AG04449 (cell line): ENCODE measurements at regions not wholly inside any gene's neighbourhood (a gene's known extent, or its start where the extent isn't known, plus 50 kb on each side); places are given as distances from the start of the nearest gene placed in this dataset.
A peak's percentile ranks its signal among the peaks of the same experiment; 100 is the strongest.
"Not testable (repeated sequence)": the region's sequence is repeated elsewhere in the genome, so short reads cannot be mapped to it uniquely, and the experiment has no call there.

Experiments used
- CTCF ChIA-PET: fragments of 350-600 bp; formaldehyde crosslinking; extraction: SDS; loops from one replicate; lab custom pipeline; 2021; ENCODE audit warnings: antibody characterized with exemption; lab: Yijun Ruan, JAX
- POLR2A ChIA-PET: fragments of 400-600, 350-600 bp; formaldehyde crosslinking; extraction: SDS; loops from one replicate; lab custom pipeline; 2020; ENCODE audit warnings: antibody characterized with exemption, inconsistent platforms; lab: Yijun Ruan, JAX
- DNase-seq: peaks from one replicate; pipeline ENCODE4 v3.0.0-alpha.2; 2010; ENCODE audit warnings: low read depth, low spot score
- H3K4me3 ChIP-seq: 2 replicates; pipeline ENCODE4 v1.5.1; 2011; ENCODE audit warnings: low read depth, mild to moderate bottlenecking, control low read depth, low read length
- CTCF ChIP-seq: IDR thresholded peaks from one replicate; pipeline ENCODE4 v1.5.1; 2011; ENCODE audit warnings: mild to moderate bottlenecking, moderate library complexity, low read length, control low read depth, inconsistent platforms; ENCODE audit not compliant: insufficient read depth; ENCODE audit errors: missing control alignments

DNA sequence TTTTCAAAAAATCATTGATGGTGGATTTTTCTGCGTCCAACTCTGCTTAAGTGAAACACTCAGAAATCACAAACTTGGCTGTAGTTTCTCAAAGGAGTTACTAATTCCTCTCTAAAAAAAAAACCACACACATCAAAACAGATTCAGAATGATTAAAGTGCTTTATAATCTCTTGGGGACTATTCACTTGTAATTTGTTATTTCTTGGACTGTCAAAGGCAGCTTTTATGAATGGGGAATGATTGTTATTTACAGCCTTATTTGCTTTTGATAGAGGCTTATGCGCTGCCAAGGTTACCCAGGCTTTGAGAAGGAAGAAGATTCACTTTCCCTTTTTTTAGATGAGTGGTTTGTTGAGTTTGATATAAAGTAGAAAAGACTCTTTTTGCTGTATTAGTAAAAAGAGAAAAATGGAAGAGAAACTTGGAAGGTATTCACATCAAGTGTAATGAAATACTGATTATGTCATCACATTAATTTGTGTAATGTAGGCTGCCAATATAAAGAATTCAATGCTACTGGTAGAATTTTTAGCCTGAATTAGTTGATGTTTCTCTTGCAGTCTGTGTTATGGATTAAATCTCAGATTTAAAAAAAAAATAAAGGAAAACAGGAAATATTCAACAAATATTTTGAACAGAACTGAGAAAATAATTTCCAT lies 381.0 kb upstream of the SASH1 start:
- CTCF ChIA-PET, result no interaction called here
- H3K4me3 ChIP-seq, result no peak overlapping the region
- DNase-seq, result no peak
- POLR2A ChIA-PET, result no interaction called here
- no peak for TF ChIP-seq CTCF

GRCh38 chr6:147965448-147965847 lies 377.2 kb upstream of the SASH1 start:
- POLR2A ChIA-PET, DNase-seq, H3K4me3 ChIP-seq, CTCF ChIA-PET: not testable (repeated sequence)

DNA sequence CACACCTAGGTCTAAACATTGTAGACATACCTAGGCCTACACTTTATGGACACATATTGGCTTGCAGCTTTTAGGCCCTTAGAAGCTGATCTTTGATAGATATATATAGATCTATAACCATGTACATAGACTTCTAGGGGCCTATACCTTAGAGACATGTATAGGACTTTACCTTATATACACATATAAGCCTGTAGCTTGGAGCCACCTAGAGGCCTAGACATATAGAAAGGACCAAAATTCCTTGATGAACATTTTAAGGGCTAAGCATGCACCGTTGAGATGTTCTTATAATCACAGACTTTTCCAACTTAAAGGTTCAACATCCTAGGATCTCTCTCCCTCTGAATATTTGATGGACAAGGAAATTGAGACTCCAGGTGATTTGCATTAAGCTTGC lies 371.7 kb upstream of the SASH1 start:
- CTCF ChIA-PET, result interaction anchor here (0.9 to 2.8 kb wide), 3 partner anchors 10 to 464 kb away, joined by 3 to 22 read pairs (median 4); no protein-coding TSS in a partner anchor

GRCh38 chr6:147972448-147972847 lies 370.2 kb upstream of the SASH1 start:
- CTCF ChIA-PET, result no interaction called here
- no peak overlapping the region for H3K4me3 ChIP-seq
- POLR2A ChIA-PET, result no interaction called here
- no peak for DNase-seq
- TF ChIP-seq CTCF, result no peak

More for the DNA sequence above, 371.7 kb upstream of the SASH1 start:
- DNase-seq, result no peak
- TF ChIP-seq CTCF, result peak; percentile 9
- POLR2A ChIA-PET, result no interaction called here
- no peak overlapping the region for H3K4me3 ChIP-seq

DNA sequence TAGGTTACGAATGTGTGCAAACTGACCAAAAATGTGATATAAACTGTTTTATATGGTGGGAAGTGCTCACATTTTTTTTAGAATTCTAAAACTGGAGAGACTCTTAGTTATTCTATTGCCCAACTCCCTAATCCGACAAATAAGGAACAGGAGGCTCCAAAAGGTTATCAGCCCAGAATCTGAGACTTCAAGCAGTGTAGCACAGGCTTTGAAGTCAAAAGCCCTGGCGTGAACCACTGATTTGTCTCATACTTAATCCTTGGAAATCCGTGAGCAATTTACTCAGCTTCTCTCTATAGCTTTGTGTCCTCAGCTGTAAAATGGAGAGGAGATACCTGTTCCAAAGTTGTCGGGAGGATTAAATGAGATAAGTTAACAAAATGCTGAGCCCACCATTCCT lies 368.8 kb upstream of the SASH1 start:
- POLR2A ChIA-PET, result no interaction called here
- DNase-seq, result no peak
- H3K4me3 ChIP-seq, result no peak overlapping the region
- CTCF ChIA-PET, result interaction anchor here (1.1 to 1.5 kb wide), 2 partner anchors 465 to 467 kb away, joined by 3 to 8 read pairs; no protein-coding TSS in a partner anchor
- TF ChIP-seq CTCF, result no peak

GRCh38 chr6:147974376-147974775 lies 368.3 kb upstream of the SASH1 start:
- CTCF ChIA-PET, result interaction anchor here (1.1 to 1.5 kb wide), 2 partner anchors 465 to 467 kb away, joined by 3 to 8 read pairs; no protein-coding TSS in a partner anchor
- H3K4me3 ChIP-seq, result no peak overlapping the region
- POLR2A ChIA-PET, result no interaction called here
- DNase-seq, result peak; percentile 31
- no peak for TF ChIP-seq CTCF

DNA sequence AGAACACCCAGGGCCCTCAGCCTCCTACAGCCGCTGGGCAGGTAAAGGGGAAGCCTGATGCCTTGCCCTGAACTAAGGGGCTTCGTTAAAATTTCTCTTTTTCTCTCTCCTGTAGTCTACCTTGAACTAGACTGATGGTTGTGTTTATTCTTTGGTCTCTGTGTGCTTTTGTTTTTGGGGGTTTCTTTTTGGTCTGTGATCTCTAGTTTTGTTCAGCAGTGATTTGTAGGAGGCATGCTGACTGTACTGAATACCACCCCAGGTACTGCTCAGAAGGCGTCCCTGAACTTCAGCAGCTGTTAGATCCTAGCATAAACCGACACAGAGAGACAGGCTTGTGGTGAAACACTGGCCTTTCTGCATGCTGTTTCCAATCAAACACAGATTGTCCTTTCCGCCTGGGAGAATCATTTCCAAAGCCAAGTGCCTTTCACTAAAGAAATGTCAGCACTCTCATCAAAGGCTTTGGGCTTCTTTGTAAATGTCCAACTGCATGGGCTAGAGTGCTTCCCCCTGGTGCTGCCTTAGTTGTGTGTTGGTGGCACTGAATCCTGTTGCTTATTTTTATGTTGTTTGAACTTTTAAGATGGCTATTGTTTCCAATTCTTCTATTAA lies 364.7 kb upstream of the SASH1 start:
- CTCF ChIA-PET, result no interaction called here

More for the DNA sequence above, 364.7 kb upstream of the SASH1 start:
- POLR2A ChIA-PET, result no interaction called here
- DNase-seq, result no peak
- no peak overlapping the region for H3K4me3 ChIP-seq
- TF ChIP-seq CTCF, result no peak
